SK-N-MC (cell line): ENCODE measurements at regions not wholly inside any gene's neighbourhood (a gene's known extent, or its start where the extent isn't known, plus 50 kb on each side); places are given as distances from the start of the nearest gene placed in this dataset.

Source experiments
- EZH2 ChIP-seq: fragments of 200-600 bp; sonication (generic); IDR thresholded peaks from one replicate; pipeline ENCODE4 v1.6.1; 2017; ENCODE audit warnings: antibody characterized with exemption
- FOXP2 ChIP-seq: optimal IDR thresholded peaks from 2 replicates; pipeline ENCODE3; 2011; ENCODE audit warnings: mild to moderate bottlenecking, moderate library complexity; ENCODE audit not compliant: insufficient read depth; ENCODE audit errors: extremely low read length, control extremely low read depth
- POLR2AphosphoS5 ChIP-seq: IDR thresholded peaks from 2 replicates; pipeline ENCODE4 v1.6.1; 2012; ENCODE audit warnings: mild to moderate bottlenecking, low read depth, low read length, borderline replicate concordance

DNA sequence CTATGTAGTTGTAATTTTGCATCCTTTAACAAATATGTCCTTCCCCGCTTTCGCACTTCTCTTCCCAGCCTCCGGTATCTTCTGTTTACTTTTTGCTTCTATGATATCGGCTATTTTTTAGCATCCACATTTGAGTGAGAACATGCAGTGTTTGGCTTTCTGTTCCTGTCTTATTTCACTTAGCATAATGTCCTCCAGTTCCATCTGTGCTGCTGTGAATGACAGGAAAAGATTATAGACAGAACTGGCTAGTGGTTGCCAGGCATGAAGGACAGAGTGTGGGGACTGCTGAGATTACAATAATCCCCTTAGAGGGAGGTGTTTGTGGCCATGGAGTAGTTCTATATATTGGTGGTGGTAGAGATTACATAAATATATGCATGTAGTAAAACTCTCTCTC is 588.6 kb downstream of the NLGN4X start:
- TF ChIP-seq POLR2AphosphoS5 (no peak), EZH2 (no peak), FOXP2 (no peak)
